ENCODE measurements at regions not wholly inside any gene's neighbourhood (a gene's known extent, or its start where the extent isn't known, plus 50 kb on each side); places are given as distances from the start of the nearest gene placed in this dataset.
"Not testable (repeated sequence)": the region's sequence is repeated elsewhere in the genome, so short reads cannot be mapped to it uniquely, and the experiment has no call there.

- no peak for DNase-seq (ENCODE audit: low read depth)
Observed at GRCh38 chr20:19874040-19874727, 116.1 kb downstream of the RIN2 start.

GRCh38 chr20:19875376-19876221 is 117.5 kb downstream of the RIN2 start:
- no peak for DNase-seq (ENCODE audit: low read depth)

- no peak for DNase-seq (ENCODE audit: low read depth)
Observed at GRCh38 chr20:19876828-19877460, 118.9 kb downstream of the RIN2 start.

GRCh38 chr20:19879874-19880255 is 121.8 kb downstream of the RIN2 start:
- DNase-seq (ENCODE audit: low read depth), result not testable (repeated sequence)

GRCh38 chr20:19880256-19881079 is 122.4 kb downstream of the RIN2 start:
- peak; percentile 91 for DNase-seq (ENCODE audit: low read depth)

GRCh38 chr20:19881080-19881840 is 123.2 kb downstream of the RIN2 start:
- no peak for DNase-seq (ENCODE audit: low read depth)

- no peak for DNase-seq (ENCODE audit: low read depth)
Observed at GRCh38 chr20:19881990-19882389, 123.9 kb downstream of the RIN2 start.

GRCh38 chr20:19882446-19882845 is 124.4 kb downstream of the RIN2 start:
- no peak for DNase-seq (ENCODE audit: low read depth)

GRCh38 chr20:19883501-19883900 is 125.4 kb downstream of the RIN2 start:
- DNase-seq (ENCODE audit: low read depth), result no peak

- DNase-seq (ENCODE audit: low read depth), result no peak
Observed at GRCh38 chr20:19885594-19885938, 127.5 kb downstream of the RIN2 start.

- DNase-seq (ENCODE audit: low read depth), result peak; percentile 67
Observed at GRCh38 chr20:19885939-19886660, 128.0 kb downstream of the RIN2 start.

GRCh38 chr20:19886661-19887288 is 128.7 kb downstream of the RIN2 start:
- peak; percentile 55 for DNase-seq (ENCODE audit: low read depth)

GRCh38 chr20:19887556-19888268 is 129.4 kb upstream of the NAA20 start:
- no peak for DNase-seq (ENCODE audit: low read depth)

GRCh38 chr20:19888269-19888671 is 128.9 kb upstream of the NAA20 start:
- DNase-seq (ENCODE audit: low read depth), result peak; percentile 48

GRCh38 chr20:19889011-19889953 is 127.9 kb upstream of the NAA20 start:
- DNase-seq (ENCODE audit: low read depth), result peak; percentile 94

GRCh38 chr20:19890445-19891051 is 126.6 kb upstream of the NAA20 start:
- DNase-seq (ENCODE audit: low read depth), result no peak

GRCh38 chr20:19893356-19893755 is 123.8 kb upstream of the NAA20 start:
- DNase-seq (ENCODE audit: low read depth), result peak; percentile 68

GRCh38 chr20:19895761-19896160 is 121.4 kb upstream of the NAA20 start:
- no peak for DNase-seq (ENCODE audit: low read depth)
